ENCODE measurements at regions not wholly inside any gene's neighbourhood (a gene's known extent, or its start where the extent isn't known, plus 50 kb on each side); places are given as distances from the start of the nearest gene placed in this dataset.
A peak's percentile ranks its signal among the peaks of the same experiment; 100 is the strongest.

GRCh38 chr14:54310151-54310850 is 86.5 kb upstream of the CDKN3 start:
- DNase-seq (ENCODE audit: low read depth in 2 of 2), result no peak

GRCh38 chr14:54310851-54311228 is 86.0 kb upstream of the CDKN3 start:
- no peak for DNase-seq (ENCODE audit: low read depth in 2 of 2)

- no peak for DNase-seq (ENCODE audit: low read depth in 2 of 2)
These were observed 84.5 kb upstream of the CDKN3 start for GRCh38 chr14:54312166-54312801.

GRCh38 chr14:54314365-54315104 is 82.3 kb upstream of the CDKN3 start:
- no peak for DNase-seq (ENCODE audit: low read depth in 2 of 2)

GRCh38 chr14:54316652-54317051 is 80.2 kb upstream of the CDKN3 start:
- no peak for DNase-seq (ENCODE audit: low read depth in 2 of 2)

GRCh38 chr14:54317391-54317790 is 79.4 kb upstream of the CDKN3 start:
- DNase-seq (ENCODE audit: low read depth in 2 of 2), result no peak

GRCh38 chr14:54322246-54322645 is 74.6 kb upstream of the CDKN3 start:
- DNase-seq (ENCODE audit: low read depth in 2 of 2), result no peak

GRCh38 chr14:54322701-54323337 is 74.0 kb upstream of the CDKN3 start:
- DNase-seq (ENCODE audit: low read depth in 2 of 2), result no peak

- no peak for DNase-seq (ENCODE audit: low read depth in 2 of 2)
These were observed 71.0 kb upstream of the CDKN3 start for GRCh38 chr14:54325766-54326165.

- DNase-seq (ENCODE audit: low read depth in 2 of 2), result peak in 1 of 2 donors; percentile 5
These were observed 67.6 kb upstream of the CDKN3 start for GRCh38 chr14:54329082-54329695.

- no peak for DNase-seq (ENCODE audit: low read depth in 2 of 2)
These were observed 65.9 kb upstream of the CDKN3 start for GRCh38 chr14:54330876-54331275.

GRCh38 chr14:54331516-54331915 is 65.3 kb upstream of the CDKN3 start:
- DNase-seq (ENCODE audit: low read depth in 2 of 2), result no peak

- no peak for DNase-seq (ENCODE audit: low read depth in 2 of 2)
These were observed 64.3 kb upstream of the CDKN3 start for GRCh38 chr14:54332490-54332889.

- DNase-seq (ENCODE audit: low read depth in 2 of 2), result no peak
These were observed 63.3 kb upstream of the CDKN3 start for GRCh38 chr14:54333511-54333910.

- no peak for DNase-seq (ENCODE audit: low read depth in 2 of 2)
These were observed 61.1 kb upstream of the CDKN3 start for GRCh38 chr14:54335569-54336155.

- no peak for DNase-seq (ENCODE audit: low read depth in 2 of 2)
These were observed 59.5 kb upstream of the CDKN3 start for GRCh38 chr14:54337314-54337713.

- DNase-seq (ENCODE audit: low read depth in 2 of 2), result no peak
These were observed 58.0 kb upstream of the CDKN3 start for GRCh38 chr14:54338696-54339317.

- no peak for DNase-seq (ENCODE audit: low read depth in 2 of 2)
These were observed 57.0 kb upstream of the CDKN3 start for GRCh38 chr14:54339771-54340170.

GRCh38 chr14:54342806-54343205 is 54.0 kb upstream of the CDKN3 start:
- no peak for DNase-seq (ENCODE audit: low read depth in 2 of 2)

GRCh38 chr14:54343272-54344121 is 53.3 kb upstream of the CDKN3 start:
- DNase-seq (ENCODE audit: low read depth in 2 of 2), result no peak
